GM19468 (cell line): ENCODE measurements at regions not wholly inside any gene's neighbourhood (a gene's known extent, or its start where the extent isn't known, plus 50 kb on each side); places are given as distances from the start of the nearest gene placed in this dataset.
"Not testable (repeated sequence)": the region's sequence is repeated elsewhere in the genome, so short reads cannot be mapped to it uniquely, and the experiment has no call there.

ENCODE experiments used
- ATAC-seq: cut with Tn5 transposase; IDR thresholded peaks from one replicate; pipeline ENCODE4 v1.9.1; 2021; ENCODE audit warnings: mild to moderate bottlenecking, moderate library complexity, moderate number of reproducible peaks; ENCODE audit not compliant: unreplicated experiment; ENCODE audit errors: extremely low read depth

DNA sequence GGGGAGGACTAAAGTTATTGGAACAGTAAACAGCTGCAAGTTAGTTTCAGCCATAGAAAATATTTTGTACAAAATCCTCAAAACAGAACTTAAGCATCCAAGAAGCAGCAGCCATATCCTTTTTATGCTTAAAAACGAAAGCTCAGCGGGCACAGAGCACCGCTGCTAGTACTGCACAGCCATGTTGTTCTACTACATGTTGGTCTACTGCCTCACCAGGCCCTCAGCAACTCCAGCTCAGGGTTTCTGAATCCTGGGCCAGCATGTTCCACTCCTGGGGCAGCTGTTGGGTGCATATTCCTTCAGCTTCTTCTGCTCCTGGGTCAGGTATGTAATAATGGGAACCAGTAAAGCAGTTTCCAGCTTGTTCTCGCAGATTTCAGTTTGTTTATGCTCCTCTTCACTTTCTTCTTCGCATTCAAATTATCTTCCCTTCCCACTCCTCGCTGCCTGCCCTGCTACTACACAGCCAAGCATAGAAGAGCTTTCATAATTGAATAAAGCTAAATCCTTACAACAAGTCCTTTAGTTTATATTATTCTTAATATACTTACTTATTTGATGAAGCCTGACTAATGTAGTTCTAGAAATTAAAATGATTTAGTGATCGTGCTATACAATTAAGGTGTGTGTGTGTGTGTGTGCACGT lies 820.5 kb upstream of the ATXN8OS start:
- no peak for ATAC-seq

DNA sequence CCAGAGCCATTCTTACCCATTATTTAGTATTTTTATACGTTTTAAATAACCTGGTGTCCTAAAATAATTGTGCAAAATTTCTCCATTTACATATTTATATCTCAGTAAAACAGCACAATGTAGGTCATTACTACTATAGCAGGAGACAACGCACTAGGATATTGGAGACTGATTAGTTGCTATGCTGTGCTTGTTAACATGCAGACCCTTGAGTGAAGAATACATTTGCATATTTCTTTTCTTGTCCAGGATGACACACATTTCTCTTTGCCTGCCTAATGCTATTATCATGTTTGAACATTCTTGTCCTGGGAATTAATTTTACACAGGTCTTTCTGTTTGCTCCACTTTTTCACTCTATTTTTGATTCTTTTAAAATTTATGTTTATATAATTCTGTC lies 823.8 kb upstream of the ATXN8OS start:
- ATAC-seq, result no peak

DNA sequence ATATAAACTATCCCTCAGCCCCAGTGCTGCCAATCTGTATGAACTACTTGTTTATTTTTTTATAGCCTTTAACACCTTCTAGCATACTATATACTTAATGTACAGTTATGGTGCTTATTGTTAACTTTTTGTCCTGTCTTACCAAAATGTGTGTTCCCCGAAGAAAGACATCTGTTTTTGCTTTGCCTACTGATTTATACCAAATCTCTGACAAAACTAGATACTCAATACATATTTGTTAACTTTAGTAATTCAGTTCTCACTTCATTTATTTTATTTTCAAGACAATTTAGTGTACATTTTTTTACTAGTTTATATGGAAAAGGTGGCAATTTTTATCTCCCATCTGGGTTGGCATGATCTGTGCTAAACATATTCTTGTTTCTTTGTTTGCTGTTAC lies 824.3 kb upstream of the ATXN8OS start:
- no peak for ATAC-seq

DNA sequence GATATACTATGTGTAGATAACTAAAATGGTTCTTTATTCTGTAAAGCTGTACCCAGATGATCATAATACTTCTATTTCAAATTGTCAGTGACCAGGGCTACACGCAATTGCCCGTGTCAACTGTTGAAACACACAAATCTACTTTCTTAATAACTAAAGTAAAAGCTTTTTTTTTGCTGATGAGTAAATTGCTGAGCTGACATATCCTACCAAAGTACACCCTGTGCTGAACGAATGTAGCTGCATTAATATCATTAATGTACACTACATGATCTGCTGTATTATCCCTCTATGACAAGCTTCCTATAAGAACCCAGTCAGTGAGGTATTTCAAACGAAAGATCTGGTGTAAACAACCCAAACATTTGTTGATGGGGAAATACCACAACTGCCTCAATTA lies 827.2 kb upstream of the ATXN8OS start:
- ATAC-seq, result no peak

DNA sequence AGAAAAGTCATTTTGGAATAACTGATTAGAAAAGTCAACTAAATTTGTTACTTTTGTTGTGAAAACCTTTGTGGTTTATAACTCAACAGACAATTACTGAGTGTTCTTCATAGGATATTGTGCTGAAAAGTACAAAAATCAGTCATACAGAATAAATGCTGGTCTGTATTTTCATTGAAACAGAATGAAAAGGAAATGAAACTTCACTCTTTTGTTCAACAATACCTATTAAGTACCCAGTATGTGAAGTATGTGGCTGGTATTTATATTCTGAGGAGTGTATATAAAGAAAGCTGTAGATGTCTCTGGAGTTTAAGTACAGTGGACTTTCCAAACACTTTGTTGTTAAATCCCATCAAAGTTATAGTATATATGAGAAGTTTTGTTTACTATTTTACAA lies 828.4 kb upstream of the ATXN8OS start:
- no peak for ATAC-seq

DNA sequence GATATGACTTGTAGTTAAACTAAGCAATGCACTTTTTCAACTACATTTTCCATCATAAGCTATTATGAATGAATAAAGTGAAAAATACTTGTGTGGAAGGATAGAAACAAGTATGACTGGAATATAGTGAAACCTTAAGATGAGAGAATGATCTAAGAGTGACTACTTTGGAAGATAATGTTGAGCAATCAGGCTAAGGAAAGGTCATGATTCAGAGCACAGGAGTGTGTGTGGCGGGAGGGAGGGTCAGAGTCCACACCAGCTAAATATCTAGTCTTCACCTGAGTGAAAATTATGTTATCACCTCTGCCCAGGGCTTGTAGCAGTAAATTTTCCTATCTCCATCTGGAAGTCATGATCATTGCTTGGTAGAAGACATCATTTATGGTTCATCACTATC lies 833.4 kb upstream of the ATXN8OS start:
- no peak for ATAC-seq

DNA sequence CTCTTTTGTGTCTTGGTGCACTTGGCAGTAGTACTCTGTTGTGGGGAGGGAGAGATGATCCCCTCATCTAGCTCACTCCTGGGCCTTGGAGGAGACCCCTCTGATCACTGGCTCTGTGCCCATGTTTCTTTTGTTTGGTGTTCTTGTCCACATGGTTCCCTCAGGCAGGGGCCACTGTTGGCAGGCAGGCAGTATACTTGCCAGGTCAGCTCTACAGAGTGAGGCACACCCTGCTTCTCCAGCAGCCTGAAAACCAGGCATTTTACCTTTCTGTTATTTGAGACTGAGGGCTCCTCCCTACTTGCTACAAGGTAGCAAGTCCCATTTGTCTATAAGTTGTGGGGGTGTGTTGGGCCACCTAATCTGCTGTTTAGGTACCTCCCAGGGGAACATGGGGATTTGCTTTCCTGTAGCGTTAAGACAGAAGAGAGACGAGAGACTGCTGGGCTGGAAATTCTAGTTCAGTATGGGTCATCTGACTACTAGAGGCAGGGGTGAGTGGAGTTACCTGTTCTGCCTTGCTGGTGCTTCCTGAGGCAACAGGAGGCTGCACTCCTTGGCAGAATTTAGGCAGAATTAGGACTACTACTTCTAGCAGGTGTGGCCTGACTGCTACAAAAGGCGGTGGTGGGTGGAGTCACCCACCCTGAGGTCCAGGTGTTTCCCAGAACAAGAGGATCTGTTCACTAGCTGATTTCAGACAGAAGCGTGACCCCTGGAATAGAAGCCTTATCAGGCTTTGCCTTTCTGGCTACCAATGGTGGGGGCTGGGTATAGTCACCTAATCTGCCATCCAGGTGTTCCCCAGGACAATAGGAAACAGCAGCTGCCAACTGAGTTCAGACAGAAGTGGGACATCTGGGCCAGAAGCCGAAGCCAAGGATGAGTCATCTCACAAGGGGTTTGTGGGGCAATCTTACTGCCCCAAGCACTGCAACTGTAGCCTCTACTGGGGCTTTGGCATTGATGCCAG lies 843.0 kb upstream of the ATXN8OS start:
- no peak for ATAC-seq

DNA sequence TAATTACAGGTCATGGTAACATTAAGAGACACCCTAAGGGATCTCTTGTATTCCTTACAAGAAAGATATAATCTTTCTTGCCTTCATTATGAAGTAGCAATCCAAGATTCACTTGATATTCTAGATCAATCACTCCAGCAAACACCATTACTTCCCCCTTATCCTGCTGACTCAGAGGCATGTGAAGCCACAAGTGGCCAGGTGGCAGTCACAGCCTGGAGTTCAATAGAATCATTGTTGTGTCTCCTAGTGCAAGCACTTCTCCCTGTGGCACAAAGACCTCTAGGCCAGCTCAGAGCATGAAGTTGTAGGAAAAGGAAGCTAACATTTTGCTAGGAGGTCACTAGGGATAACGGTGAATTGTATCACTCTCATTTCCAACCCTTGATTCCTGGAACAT lies 864.3 kb upstream of the ATXN8OS start:
- no peak for ATAC-seq

DNA sequence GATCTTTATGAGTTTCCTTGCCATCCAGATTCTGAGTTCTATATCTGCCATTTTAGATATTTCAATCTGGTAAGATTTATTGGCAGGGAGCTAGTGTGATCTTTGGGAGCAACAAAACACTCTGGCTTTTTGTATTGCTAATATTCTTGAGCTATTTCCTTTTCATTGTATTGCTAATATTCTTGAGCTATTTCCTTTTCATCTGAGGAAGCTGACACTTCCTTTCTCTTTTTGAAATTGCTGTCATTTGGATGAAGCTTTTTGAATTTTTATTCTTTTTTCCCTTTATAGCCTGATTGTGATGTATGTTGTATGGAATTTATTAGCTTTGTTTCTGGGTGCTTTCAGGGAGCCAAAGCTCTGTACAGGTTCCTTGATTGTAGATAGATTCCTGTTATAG lies 873.5 kb upstream of the ATXN8OS start:
- ATAC-seq, result no peak

DNA sequence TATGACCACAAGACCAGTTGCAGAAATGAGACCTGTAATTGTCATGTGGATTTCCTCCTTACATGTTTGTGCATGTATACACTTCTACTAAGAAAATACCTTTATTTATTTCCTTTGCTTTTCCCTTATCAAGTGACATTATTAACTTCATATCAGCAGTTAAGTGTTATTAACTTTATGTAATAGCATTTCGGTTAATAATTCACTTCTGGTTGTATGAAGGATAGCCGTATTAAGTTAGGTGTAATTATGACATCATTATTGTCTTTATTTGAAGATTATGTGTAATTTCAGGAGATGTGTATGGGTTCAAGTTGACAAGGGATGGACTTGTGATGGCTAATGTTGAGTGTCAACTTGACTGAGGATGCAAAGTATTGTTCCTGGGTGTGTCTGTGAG lies 881.2 kb upstream of the ATXN8OS start:
- no peak for ATAC-seq

DNA sequence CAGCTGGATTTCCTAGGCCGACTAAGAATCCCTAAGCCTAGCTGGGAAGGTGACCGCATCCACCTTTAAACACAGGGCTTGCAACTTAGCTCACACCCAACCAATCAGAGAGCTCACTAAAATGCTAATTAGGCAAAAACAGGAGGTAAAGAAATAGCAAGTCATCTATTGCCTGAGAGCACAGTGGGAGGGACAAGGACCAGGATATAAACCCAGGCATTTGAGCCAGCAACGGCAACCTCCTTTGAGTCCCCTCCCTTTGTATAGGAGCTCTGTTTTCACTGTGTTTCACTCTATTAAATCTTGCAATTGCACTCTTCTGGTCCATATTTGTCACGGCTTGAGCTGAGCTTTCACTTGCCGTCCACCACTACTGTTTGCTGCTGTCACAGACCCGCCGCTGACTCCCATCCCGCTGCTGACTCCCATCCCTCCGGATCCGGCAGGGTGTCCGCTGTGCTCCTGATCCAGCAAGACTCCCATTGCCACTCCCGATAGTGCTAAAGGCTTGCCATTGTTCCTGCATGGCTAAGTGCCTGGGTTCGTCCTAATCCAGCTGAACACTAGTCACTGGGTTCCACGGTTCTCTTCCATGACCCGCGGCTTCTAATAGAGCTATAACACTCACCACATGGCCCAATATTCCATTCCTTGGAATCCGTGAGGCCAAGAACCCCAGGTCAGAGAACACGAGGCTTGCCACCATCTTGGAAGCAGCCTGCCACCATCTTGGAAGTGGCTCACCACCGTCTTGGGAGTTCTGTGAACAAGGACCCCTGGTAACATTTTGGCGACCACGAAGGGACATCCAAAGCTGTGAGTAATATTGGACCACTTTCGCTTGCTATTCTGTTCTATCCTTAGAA lies 885.8 kb upstream of the ATXN8OS start:
- not testable (repeated sequence) for ATAC-seq

DNA sequence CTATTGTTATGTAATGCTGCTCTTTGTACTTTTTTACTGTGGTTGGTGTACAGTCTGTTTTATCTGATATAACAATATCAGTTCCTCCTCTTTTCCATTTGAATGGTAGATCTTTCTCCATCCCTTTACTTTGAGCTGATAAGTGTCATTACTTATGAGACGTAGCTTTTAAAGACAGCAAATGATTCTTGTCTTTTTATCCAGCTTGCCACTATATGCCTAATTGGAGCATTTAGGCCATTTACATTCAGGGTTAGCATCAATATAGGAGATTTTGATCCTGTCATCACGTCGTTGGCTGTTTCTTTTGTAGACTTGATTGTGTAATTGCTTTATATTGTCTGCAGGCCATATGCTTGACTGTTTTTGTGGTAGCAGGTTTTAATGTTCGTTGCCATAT lies 894.2 kb upstream of the ATXN8OS start:
- ATAC-seq, result no peak

DNA sequence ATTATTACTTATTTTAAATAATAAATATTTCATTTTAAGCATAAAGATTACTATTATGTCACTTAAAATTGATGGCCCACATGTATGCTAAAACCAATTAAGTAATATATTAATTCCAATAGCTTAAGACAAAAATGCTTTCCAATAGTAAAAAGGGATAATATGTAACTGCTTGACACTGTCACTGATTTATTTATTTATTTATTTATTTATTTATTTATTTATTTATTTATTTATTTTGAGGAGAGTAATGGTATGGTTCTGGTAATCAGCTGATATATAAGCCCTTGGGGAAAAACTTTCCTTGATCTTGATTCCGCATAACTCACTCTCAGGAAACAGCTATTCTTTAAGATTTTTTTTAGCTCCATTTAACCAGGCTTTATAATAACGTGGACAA lies 903.0 kb upstream of the ATXN8OS start:
- ATAC-seq, result no peak

DNA sequence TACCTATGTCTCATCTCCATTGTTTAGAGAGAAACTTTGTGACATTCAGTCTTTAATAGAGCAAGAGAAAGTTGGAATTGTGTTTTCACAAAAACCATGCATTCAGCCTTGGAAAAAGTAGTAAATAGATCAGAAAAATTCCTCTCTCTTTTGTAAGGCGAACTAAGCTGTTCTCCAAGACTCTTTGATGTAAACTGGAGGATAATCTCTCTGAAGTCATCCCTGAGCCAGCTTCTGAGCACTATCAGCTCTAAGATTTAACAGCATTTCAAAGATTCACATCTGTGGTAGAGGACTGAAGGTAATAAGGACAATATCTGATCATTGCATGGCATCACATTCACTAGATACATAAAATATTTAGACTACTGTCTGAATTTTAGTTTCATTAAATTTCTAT lies 904.6 kb upstream of the ATXN8OS start:
- no peak for ATAC-seq

DNA sequence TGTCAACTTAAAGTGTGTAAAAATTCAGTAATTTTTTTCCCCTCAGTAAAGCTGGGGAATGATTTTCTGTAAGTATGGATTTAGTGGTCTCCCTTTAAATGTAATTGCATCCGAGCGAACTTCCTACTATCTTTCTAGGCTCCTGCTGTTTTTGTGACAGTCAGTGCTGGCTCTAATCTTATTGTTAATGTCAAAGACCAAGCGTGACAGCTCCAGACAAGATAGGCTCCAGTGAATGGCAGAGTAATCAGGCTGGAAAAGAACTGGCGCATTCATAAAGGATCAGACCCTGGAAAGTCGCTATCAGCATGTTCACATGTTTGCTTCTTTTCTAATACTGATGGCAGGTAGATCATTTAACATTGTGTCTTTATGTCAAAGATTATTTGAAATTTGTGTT lies 908.0 kb upstream of the ATXN8OS start:
- no peak for ATAC-seq

DNA sequence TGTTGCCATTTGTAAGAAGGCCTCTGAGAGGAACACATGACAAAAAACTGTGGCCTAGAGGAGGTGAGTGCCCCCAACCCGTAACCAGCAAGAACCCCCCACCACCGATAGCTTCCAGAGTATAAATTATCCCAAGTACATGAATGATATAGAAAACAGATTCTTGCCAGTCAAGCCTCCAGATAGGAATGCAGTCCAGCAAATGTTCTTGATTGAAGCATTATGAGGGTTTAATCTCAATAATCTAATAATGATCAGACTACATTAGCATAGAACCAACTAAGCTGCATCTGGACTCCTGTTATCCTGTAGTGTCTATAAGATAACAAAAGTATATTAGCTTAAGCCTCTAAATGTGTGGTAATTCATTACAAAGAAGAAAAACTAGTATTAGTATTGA lies 908.9 kb upstream of the ATXN8OS start:
- no peak for ATAC-seq

DNA sequence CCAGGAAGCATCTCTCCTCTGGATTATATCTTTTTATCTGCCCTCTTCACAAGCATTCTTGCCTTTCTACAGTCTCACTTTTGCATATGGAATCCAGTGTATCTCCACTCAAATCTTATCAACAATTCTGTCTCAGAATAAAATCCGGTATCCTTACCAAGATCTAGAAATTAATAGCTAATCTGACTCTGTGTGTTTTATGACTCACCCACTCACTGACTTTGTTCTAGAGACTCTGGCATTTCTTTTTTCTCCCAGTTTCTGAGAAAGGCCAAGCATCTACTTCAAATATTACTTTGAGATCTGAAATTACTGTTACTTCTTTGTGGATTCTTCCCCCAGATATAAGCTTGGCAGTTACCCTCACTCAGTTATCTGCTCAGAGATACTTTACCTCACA lies 913.5 kb upstream of the ATXN8OS start:
- no peak for ATAC-seq

DNA sequence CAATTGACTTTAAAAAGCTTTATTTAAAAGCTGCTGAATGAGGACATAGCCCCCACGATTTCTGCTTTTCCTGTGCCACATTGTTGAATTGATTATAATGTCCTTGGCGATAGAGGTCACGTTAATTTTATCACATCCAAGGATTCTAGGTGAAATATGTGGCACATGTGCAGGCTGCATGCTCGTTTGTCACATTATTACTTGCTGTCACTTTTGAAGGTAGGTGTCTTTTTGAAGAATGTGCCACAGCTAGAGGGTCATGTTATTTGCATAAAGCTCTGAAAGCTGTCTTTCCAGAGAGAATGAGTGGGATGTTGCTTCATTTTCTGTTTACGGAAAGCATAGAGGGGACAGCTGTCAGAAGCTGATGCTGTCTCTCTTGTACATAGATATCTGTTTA lies 927.6 kb upstream of the ATXN8OS start:
- ATAC-seq, result no peak

DNA sequence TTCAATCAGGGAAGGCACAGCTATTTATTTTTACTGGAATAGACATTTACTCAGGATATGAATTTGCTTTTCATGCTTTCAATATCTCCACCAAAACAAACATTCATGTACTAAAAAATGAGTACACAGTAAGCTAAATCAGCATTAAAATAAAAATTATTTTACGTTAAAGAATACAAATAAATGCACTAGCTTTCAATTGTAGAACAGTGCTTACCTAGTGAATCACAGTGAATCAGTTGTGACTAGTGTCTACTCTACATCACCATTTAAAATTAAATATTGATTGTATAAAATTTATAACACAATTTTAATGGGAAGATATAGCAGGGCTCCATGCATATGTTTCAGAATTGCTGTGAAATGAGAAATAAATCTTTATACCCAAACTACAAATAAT lies 929.6 kb upstream of the ATXN8OS start:
- ATAC-seq, result no peak

DNA sequence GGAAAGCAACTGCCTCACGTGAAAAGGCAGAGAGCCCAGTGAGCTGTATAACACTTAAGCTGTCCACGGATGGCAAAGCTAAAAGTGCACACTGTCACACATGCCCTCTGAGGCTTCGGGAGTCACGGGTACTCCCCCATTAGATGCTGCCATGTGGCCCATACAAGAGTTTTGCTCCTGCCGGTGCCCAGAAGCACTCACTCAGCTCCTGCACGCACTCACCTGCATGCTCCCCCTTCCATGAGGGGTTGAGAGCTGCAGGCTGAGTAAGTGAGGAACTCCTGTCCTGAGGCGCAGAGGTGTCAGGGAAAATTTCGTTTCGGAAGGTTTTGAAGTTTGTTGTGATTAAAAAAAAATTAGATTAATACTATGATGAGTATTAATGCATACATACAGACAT lies 939.2 kb upstream of the ATXN8OS start:
- no peak for ATAC-seq

DNA sequence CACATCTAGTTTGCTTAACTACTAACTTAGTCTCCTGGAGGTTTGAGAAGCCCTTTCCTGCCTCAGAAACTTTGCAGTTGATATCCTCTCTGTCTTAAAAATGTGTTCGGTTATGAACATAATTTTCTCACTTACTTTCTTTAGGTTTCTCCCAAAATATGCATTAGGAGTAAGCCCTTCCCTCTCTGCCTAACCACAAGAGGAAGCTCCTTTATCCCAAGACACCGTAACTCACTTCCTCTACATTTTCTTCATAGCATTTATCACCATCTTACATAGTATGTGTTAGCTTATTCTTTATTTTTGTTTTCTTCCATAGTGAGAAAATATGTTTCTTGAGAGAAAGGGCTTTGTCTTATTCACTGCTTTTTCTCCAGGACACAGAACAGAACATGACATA lies 952.5 kb upstream of the ATXN8OS start:
- ATAC-seq, result no peak
